Muscle of leg (tissue), 3 donors: ENCODE measurements at regions not wholly inside any gene's neighbourhood (a gene's known extent, or its start where the extent isn't known, plus 50 kb on each side); places are given as distances from the start of the nearest gene placed in this dataset.

Experiments used
- DNase-seq: peaks from one replicate; pipeline ENCODE4 v3.0.0; 2013
- H3K27ac ChIP-seq: one replicate; pipeline ENCODE4 v1.5.1; 2013; ENCODE audit warnings: mild to moderate bottlenecking, low read length, control low read depth
- H3K27me3 ChIP-seq: one replicate; pipeline ENCODE4 v1.6.1; 2013; ENCODE audit warnings: low read length; ENCODE audit not compliant: control insufficient read depth, insufficient read depth
- H3K36me3 ChIP-seq: one replicate; pipeline ENCODE4 v1.6.1; 2013; ENCODE audit warnings: low read length; ENCODE audit not compliant: control insufficient read depth, insufficient read depth
- H3K4me1 ChIP-seq: one replicate; pipeline ENCODE4 v1.6.1; 2013; ENCODE audit warnings: low read length; ENCODE audit not compliant: control insufficient read depth, insufficient read depth
- H3K4me3 ChIP-seq: one replicate; pipeline ENCODE4 v1.5.1; 2013; ENCODE audit warnings: low read length, control low read depth
- H3K9me3 ChIP-seq: replicated peaks from 2 replicates; pipeline ENCODE4 v1.6.1; 2013; ENCODE audit warnings: low read depth, low read length; ENCODE audit not compliant: control insufficient read depth
- WGBS: methylation state at CpG from one replicate; pipeline ENCODE4 v1.1.5; 2013; ENCODE audit warnings: missing lambda C conversion rate; ENCODE audit not compliant: insufficient coverage; 5-methylcytosine and 5-hydroxymethylcytosine counted together

GRCh38 chr12:108066583-108067577 lies 62.2 kb upstream of the WSCD2 start:
- WGBS: 60% methylated on average over 4 of the region's 9 CpGs
- Histone ChIP-seq H3K27ac (no peak overlapping the region), H3K4me3 (no peak overlapping the region), H3K36me3 (no peaks in the 10 kb centered on the region), H3K27me3 (no peaks in the 10 kb centered on the region), H3K9me3 (no peaks in the 10 kb centered on the region), H3K4me1 (no peaks in the 10 kb centered on the region)
- DNase-seq: no peak

- Histone ChIP-seq H3K4me3 (no peak overlapping the region), H3K27ac (no peak overlapping the region), H3K9me3 (no peaks in the 10 kb centered on the region), H3K27me3 (no peaks in the 10 kb centered on the region), H3K36me3 (no peaks in the 10 kb centered on the region), H3K4me1 (no peaks in the 10 kb centered on the region)
- no peak for DNase-seq
- WGBS: 71% methylated on average over 1 of the region's 5 CpGs
Measured at GRCh38 chr12:108069651-108070165, 59.4 kb upstream of the WSCD2 start.

GRCh38 chr12:108075561-108075960 lies 53.5 kb upstream of the WSCD2 start:
- Histone ChIP-seq H3K9me3 (no peaks in the 10 kb centered on the region), H3K27me3 (no peaks in the 10 kb centered on the region), H3K36me3 (no peaks in the 10 kb centered on the region), H3K4me3 (no peak overlapping the region), H3K27ac (no peak overlapping the region), H3K4me1 (no peaks in the 10 kb centered on the region)
- 60% methylated on average over 1 of the region's 3 CpGs for WGBS
- DNase-seq: peak; percentile 61

- WGBS: 81% methylated on average over 3 of the region's 5 CpGs
Measured at GRCh38 chr12:108076556-108076955, 52.5 kb upstream of the WSCD2 start.

GRCh38 chr12:108078428-108078827 lies 50.7 kb upstream of the WSCD2 start:
- Histone ChIP-seq H3K9me3 (no peaks in the 10 kb centered on the region), H3K36me3 (no peaks in the 10 kb centered on the region), H3K4me3 (no peak overlapping the region), H3K27me3 (no peaks in the 10 kb centered on the region), H3K27ac (no peak overlapping the region), H3K4me1 (no peaks in the 10 kb centered on the region)
- DNase-seq: no peak
- no CpG with 5 or more reads among the region's 3 CpGs for WGBS

More at GRCh38 chr12:108076556-108076955, 52.5 kb upstream of the WSCD2 start:
- DNase-seq: peak; percentile 30
- H3K4me1 ChIP-seq: no peaks in the 10 kb centered on the region
- H3K27me3 ChIP-seq: no peaks in the 10 kb centered on the region
- no peaks in the 10 kb centered on the region for H3K9me3 ChIP-seq
- no peak overlapping the region for H3K27ac ChIP-seq
- no peaks in the 10 kb centered on the region for H3K36me3 ChIP-seq
- no peak overlapping the region for H3K4me3 ChIP-seq
